Renal pelvis (tissue), 1 donor: ENCODE measurements at regions not wholly inside any gene's neighbourhood (a gene's known extent, or its start where the extent isn't known, plus 50 kb on each side); places are given as distances from the start of the nearest gene placed in this dataset.

Source experiments
- DNase-seq: peaks from one replicate; pipeline ENCODE4 v3.0.0-alpha.2; 2013

DNA sequence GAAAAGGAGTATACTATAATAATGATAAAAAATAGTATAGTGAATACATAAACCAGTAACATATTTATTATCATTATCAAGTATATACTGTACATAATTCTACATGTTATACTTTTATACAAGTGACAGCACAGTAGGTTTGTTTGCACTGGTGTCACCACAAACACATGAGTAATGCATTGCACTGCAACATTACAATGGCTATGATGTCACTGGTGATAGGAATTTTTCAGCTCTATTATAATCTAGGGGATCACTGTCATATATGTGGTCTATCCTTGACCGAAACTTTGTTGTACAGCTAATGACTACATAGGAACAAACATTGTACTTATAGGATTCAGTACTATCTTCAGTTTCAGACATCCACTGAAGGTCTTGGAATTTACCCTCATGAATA is 165.8 kb upstream of the SYT1 start:
- DNase-seq: no peak

GRCh38 chr12:78700565-78700964 is 164.0 kb upstream of the SYT1 start:
- no peak for DNase-seq

DNA sequence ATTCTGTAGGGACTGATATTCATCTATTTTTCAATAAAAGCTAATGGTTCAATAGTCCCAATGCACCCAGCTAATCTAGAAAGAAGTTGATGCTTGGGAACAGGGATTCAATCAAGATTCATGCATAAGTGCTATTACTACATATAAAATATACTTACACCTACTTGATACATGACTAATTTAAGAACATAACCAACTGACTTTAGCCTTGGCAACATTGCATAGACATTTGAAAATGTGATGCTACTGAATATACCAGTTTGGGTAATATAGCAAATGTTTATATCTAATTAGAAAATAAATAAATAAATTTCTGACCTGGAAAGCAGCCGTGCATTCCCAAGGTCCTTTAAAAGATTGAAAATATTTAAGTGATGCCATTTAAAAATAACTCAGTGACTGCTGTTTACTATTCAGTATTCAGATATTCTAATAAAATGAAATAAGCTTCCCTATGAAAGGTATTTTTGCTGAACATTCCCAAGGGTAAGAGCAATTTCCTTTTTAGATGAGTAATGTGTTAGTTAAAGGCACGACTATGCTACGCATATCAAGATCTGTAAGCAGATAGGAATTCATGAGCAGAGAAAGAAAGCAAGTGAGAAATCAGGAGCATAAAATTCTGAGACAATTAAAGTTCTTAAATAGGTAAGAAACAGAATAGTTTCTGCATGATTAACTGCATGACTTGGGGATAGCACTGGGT is 160.6 kb upstream of the SYT1 start:
- no peak for DNase-seq

- DNase-seq: no peak
These were observed 152.6 kb upstream of the SYT1 start for GRCh38 chr12:78711954-78712353.

GRCh38 chr12:78712834-78713481 is 151.6 kb upstream of the SYT1 start:
- DNase-seq: no peak

- no peak for DNase-seq
These were observed 144.9 kb upstream of the SYT1 start for GRCh38 chr12:78719721-78720120.

DNA sequence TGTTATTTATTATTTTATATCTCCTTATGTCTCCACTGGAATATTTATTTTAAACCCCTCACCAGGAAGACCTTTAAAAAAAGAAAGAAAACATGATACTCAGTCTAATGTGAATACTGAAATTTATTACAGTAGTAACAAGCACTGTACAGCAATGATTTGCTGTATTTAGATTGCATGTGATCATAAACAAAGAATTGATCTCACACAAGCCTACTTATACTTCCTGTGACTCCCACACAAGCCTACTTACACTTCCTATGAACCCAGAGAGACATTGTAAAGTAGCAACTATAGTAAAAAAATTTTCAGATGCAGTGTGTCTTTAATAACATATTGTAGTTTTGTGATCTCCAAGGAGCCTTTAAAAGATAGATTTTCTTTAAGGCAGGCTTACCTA is 142.7 kb upstream of the SYT1 start:
- DNase-seq: peak; percentile 38

GRCh38 chr12:78725033-78725432 is 139.5 kb upstream of the SYT1 start:
- no peak for DNase-seq

GRCh38 chr12:78725951-78726580 is 138.5 kb upstream of the SYT1 start:
- DNase-seq: no peak

GRCh38 chr12:78726854-78727253 is 137.7 kb upstream of the SYT1 start:
- DNase-seq: no peak

GRCh38 chr12:78732481-78732880 is 132.1 kb upstream of the SYT1 start:
- no peak for DNase-seq

- DNase-seq: no peak
These were observed 124.9 kb upstream of the SYT1 start for GRCh38 chr12:78739653-78740052.

- no peak for DNase-seq
These were observed 118.6 kb upstream of the SYT1 start for GRCh38 chr12:78746001-78746400.

GRCh38 chr12:78753058-78753457 is 111.5 kb upstream of the SYT1 start:
- no peak for DNase-seq

GRCh38 chr12:78756936-78757335 is 107.6 kb upstream of the SYT1 start:
- DNase-seq: no peak

GRCh38 chr12:78759367-78759766 is 105.2 kb upstream of the SYT1 start:
- DNase-seq: no peak

DNA sequence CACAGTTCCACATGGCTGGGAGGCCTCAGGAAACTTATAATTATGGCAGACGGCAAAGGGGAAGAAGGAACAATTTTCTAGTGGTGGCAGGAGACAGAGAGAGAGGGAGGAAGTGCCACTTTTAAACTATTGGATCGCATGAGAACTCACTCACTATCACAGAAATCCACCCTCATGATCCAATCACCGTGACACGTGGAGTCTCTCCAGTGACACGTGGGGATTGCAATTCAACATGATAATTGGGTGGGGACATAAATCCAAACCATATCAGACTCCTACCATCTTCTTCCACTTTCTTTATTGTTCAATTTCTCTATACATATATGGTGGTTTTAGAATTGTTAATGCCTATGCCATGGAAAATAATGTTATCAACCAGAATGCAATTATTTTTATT is 103.7 kb upstream of the SYT1 start:
- DNase-seq: no peak

DNA sequence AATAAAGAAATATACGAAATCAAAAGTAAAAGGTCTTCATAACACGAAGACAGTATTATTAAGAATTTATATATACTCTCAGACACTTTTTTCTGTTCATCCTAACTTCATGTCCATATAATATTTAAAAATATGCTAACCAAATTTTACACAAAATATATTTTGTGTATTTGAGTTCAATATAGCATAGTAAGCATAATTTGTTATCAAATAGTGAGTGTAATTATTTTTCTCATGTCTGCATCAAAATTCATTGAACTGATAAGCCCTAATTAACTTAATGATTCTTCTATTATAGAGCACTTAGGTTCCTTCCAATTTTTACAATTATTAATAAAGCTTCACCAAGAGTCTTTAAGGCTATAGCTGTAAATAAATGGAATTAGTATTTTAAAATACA is 99.7 kb upstream of the SYT1 start:
- no peak for DNase-seq

GRCh38 chr12:78767264-78767981 is 97.2 kb upstream of the SYT1 start:
- no peak for DNase-seq

DNA sequence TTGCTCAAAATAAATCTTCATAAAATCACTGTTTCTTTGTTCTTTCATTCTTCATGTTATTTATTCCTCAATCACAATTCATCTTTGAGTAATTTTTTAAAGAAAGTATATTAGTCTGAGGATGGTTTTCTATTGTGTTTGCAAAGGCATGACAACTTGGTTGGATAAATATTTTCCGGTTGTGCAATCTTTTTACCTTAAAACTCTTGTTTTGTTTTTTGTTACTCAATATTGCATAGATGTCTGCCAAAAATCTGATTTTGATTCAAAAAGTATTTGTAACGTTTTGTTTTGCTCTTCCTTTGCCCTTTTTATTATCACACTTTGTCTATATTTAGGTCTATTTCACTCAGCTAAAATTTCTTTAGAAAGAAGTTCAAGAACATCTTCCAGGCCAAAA is 86.2 kb upstream of the SYT1 start:
- no peak for DNase-seq

- no peak for DNase-seq
These were observed 77.0 kb upstream of the SYT1 start for GRCh38 chr12:78787576-78787975.

DNA sequence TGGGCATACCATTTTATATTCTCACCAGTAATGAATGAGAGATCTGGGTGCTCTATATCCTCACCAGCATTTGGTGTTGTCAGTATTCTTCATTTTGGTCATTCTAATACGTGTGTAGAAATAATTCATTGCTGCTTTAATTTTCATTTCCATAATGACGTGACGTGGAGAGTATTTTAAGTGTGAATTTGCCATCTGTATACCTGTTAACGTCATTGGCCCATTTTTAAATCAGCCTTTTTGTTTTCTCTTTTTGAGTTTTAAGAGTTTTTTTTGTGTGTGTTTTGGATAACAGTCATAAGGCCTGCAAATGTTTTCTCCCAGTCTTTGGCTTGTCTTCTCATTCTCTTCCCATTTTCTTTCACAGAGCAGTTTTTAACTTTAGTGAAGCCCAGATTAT is 74.4 kb upstream of the SYT1 start:
- no peak for DNase-seq
